Gastroesophageal sphincter (tissue), 4 donors: ENCODE measurements at regions not wholly inside any gene's neighbourhood (a gene's known extent, or its start where the extent isn't known, plus 50 kb on each side); places are given as distances from the start of the nearest gene placed in this dataset.

Source experiments
- ATAC-seq: fragments of 150-250 bp; one replicate; pipeline ENCODE4 v1.9.1; 2016; ENCODE audit warnings: mild to moderate bottlenecking, moderate library complexity
- H3K27ac ChIP-seq, 4 donors: fragments of 200-600 bp; sonication (generic) in 3 of 4; 1 replicate in 3 of 4; 2 replicates in 1 of 4; pipeline ENCODE4 v1.5.1; 2016 to 2019
- H3K27me3 ChIP-seq: fragments of 200-600 bp; sonication (generic); one replicate; pipeline ENCODE4 v1.5.1; 2019
- H3K36me3 ChIP-seq, 2 donors: fragments of 200-600 bp; sonication (generic); one replicate each; pipeline ENCODE4 v1.5.1; 2019; ENCODE audit warnings: control low read depth in 1 of 2
- H3K4me1 ChIP-seq, 3 donors: fragments of 200-600 bp; sonication (generic); 1 replicate in 2 of 3; 2 replicates in 1 of 3; pipeline ENCODE4 v1.5.1; 2016 to 2019; ENCODE audit warnings: control low read depth in 2 of 3
- H3K4me3 ChIP-seq, 2 donors: fragments of 200-600 bp; sonication (generic); one replicate each; pipeline ENCODE4 v1.5.1; 2019; ENCODE audit warnings: mild to moderate bottlenecking in 1 of 2, moderate library complexity in 1 of 2
- H3K9me3 ChIP-seq, 3 donors: fragments of 200-600 bp; sonication (generic); one replicate each; pipeline ENCODE4 v1.5.1; 2017 to 2019; ENCODE audit warnings: control low read depth in 2 of 3
- EP300 ChIP-seq: sonication (generic); formaldehyde crosslinking; IDR thresholded peaks from one replicate; pipeline ENCODE4 v1.6.1; 2017; ENCODE audit warnings: antibody characterized with exemption, mild to moderate bottlenecking
- POLR2A ChIP-seq, 2 donors: fragments of 450-650 bp; IDR thresholded peaks; one replicate each; pipeline ENCODE4 v1.6.1; 2017; ENCODE audit warnings: antibody characterized with exemption in 2 of 2, mild to moderate bottlenecking in 2 of 2, moderate library complexity in 1 of 2
- POLR2AphosphoS5 ChIP-seq: sonication (generic); formaldehyde crosslinking; IDR thresholded peaks from one replicate; pipeline ENCODE4 v1.6.1; 2017; ENCODE audit warnings: antibody characterized with exemption
- WGBS, 2 donors: methylation state at CpG; one replicate each; pipeline ENCODE4 v1.1.5; 2018; ENCODE audit warnings: low coverage in 1 of 2; 5-methylcytosine and 5-hydroxymethylcytosine counted together
- TF ChIP-seq, protein P1 (sequence below), 4 experiments: fragments of 200-600 bp in 2 of 4; fragments of 450-650 bp in 2 of 4; sonication (generic) in 1 of 4; IDR thresholded peaks; one replicate each; pipeline ENCODE4 v1.5.1; 2017 to 2019; ENCODE audit warnings: antibody characterized with exemption in 4 of 4, mild to moderate bottlenecking in 2 of 4, moderate library complexity in 2 of 4

DNA sequence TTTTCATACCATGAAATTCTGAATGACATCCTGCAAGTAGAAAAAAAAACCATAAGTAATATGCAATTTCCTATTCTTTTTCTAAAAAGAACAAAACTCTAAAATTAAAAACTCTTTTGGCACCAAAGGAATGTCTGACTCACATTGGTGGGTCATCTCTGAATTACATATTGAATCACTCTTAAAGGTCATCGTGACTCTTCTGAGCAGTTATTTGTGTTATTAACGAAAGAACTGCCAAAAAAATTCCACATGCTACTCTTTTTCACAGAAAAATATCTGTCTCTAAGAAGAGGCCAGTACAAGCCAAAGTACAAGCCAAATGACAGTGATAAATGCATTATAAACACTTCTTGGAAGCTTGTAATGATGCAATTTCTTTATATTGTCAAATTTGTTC, 282.2 kb downstream of the GUCY2F start:
- H3K36me3 ChIP-seq = no peaks in the 10 kb centered on the region
- H3K9me3 ChIP-seq = no peaks in the 10 kb centered on the region
- H3K27ac ChIP-seq = no peak overlapping the region
- no peak overlapping the region for H3K4me3 ChIP-seq
- ATAC-seq = no peak
- no peaks in the 10 kb centered on the region for H3K27me3 ChIP-seq
- 6 to 42% methylated on average over 2 of the region's 2 CpGs for WGBS, 2 donors
- no peaks in the 10 kb centered on the region for H3K4me1 ChIP-seq
- TF ChIP-seq EP300 (no peak), POLR2AphosphoS5 (no peak), POLR2A (IDR thresholded peaks at IDR 0.05) (no peak)
- TF ChIP-seq, protein P1, sequence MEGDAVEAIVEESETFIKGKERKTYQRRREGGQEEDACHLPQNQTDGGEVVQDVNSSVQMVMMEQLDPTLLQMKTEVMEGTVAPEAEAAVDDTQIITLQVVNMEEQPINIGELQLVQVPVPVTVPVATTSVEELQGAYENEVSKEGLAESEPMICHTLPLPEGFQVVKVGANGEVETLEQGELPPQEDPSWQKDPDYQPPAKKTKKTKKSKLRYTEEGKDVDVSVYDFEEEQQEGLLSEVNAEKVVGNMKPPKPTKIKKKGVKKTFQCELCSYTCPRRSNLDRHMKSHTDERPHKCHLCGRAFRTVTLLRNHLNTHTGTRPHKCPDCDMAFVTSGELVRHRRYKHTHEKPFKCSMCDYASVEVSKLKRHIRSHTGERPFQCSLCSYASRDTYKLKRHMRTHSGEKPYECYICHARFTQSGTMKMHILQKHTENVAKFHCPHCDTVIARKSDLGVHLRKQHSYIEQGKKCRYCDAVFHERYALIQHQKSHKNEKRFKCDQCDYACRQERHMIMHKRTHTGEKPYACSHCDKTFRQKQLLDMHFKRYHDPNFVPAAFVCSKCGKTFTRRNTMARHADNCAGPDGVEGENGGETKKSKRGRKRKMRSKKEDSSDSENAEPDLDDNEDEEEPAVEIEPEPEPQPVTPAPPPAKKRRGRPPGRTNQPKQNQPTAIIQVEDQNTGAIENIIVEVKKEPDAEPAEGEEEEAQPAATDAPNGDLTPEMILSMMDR (IDR thresholded peaks at IDR 0.05) = no peak

DNA sequence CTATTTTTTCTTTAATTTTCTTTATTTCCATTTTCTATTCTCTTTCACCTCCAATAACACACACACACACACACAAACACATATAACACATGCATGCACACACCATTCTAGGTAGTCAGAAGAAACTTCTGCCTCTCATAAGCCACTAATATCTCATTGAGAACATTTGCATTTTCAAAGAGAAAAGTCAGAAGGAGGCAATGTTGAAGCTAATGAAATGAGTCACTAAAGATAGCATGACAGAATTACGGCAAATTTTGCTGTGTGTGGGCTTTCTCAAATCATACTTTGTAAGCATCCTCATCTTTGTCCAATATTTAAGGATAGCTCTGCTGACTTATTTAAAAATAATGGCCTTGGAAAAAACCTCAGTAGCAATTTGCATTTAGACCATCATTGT, 291.3 kb downstream of the GUCY2F start:
- Histone ChIP-seq H3K4me3 (no peak overlapping the region), H3K36me3 (no peaks in the 10 kb centered on the region), H3K4me1 (no peaks in the 10 kb centered on the region), H3K9me3 (no peaks in the 10 kb centered on the region), H3K27ac (no peak overlapping the region), H3K27me3 (no peaks in the 10 kb centered on the region)
- 88% methylated on average over 1 of the region's 1 CpG; no CpG with 5 or more reads in 1 of the 2 donors for WGBS, 2 donors
- no peak for ATAC-seq
- TF ChIP-seq POLR2AphosphoS5 = no peak
- TF ChIP-seq, protein P1 (IDR thresholded peaks at IDR 0.05) = no peak
- no peak for TF ChIP-seq EP300
- TF ChIP-seq POLR2A (IDR thresholded peaks at IDR 0.05) = no peak

DNA sequence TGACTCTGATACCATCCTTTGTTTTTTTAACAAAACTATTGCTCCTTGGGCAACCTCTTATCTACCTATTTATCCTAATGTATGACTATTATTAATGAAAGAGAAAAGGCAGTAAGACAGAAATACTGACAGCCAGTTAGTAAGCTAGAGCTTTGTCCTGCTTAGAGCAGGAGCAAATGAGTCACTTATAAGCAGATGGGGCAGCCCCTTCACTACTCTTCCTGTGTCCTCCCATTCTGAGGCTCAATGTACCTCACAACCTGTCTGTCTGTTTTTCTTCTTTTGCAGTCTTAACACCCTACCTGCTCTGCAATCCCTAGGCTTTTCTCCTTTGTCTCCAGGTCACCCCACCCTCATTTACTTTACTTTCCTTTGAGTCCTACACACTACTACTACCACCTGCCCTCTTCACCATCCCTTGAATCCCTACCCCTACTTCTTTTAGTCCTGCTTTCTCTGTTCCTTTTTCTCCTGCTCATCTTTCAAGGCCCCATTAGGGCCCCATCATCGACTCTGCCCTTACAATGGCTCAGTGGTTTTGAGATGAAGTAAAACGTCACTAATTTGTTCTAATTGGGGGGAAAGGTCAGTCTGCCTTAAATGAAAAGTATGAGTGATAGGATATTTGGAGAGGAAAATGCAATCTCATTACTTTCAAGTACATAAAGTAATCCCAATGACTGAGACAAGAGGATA, 294.3 kb downstream of the GUCY2F start:
- ATAC-seq = no peak
- Histone ChIP-seq H3K9me3 (no peaks in the 10 kb centered on the region), H3K4me1 (no peaks in the 10 kb centered on the region), H3K27me3 (no peaks in the 10 kb centered on the region), H3K27ac (no peak overlapping the region), H3K36me3 (no peaks in the 10 kb centered on the region), H3K4me3 (no peak overlapping the region)
- 0% methylated on average over 1 of the region's 2 CpGs; no CpG with 5 or more reads in 1 of the 2 donors for WGBS, 2 donors
- TF ChIP-seq POLR2A (IDR thresholded peaks at IDR 0.05) (no peak), POLR2AphosphoS5 (no peak), EP300 (no peak)
- TF ChIP-seq, protein P1 (IDR thresholded peaks at IDR 0.05) = no peak

DNA sequence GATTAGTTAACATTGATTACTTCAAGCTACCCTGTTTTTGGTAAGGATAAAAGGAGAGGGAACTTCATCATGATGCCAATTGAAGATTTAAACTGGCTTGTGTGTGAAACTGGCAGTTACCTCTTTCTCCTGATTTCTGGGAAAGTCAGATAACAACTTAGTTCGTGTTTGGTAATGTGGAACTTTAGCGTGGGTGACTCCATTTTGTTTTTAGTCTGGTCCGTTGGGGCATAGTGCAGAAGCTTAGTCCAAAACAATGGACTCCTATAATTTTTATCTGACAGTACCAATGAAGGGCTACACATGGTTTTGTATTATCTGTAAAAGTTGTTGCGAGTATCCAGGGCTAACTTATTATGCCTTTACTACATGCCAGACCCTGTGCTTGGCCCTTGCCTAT, 294.9 kb downstream of the GUCY2F start:
- 67 to 95% methylated on average over 1 to 2 of the region's 4 CpGs for WGBS, 2 donors
- H3K9me3 ChIP-seq = no peaks in the 10 kb centered on the region
- H3K27me3 ChIP-seq = no peaks in the 10 kb centered on the region
- H3K4me1 ChIP-seq = no peaks in the 10 kb centered on the region
- H3K36me3 ChIP-seq = no peaks in the 10 kb centered on the region
- no peak for ATAC-seq
- no peak overlapping the region for H3K4me3 ChIP-seq
- TF ChIP-seq EP300 (no peak), POLR2AphosphoS5 (no peak), POLR2A (IDR thresholded peaks at IDR 0.05) (no peak)
- TF ChIP-seq, protein P1 (IDR thresholded peaks at IDR 0.05) = no peak
- no peak overlapping the region for H3K27ac ChIP-seq

DNA sequence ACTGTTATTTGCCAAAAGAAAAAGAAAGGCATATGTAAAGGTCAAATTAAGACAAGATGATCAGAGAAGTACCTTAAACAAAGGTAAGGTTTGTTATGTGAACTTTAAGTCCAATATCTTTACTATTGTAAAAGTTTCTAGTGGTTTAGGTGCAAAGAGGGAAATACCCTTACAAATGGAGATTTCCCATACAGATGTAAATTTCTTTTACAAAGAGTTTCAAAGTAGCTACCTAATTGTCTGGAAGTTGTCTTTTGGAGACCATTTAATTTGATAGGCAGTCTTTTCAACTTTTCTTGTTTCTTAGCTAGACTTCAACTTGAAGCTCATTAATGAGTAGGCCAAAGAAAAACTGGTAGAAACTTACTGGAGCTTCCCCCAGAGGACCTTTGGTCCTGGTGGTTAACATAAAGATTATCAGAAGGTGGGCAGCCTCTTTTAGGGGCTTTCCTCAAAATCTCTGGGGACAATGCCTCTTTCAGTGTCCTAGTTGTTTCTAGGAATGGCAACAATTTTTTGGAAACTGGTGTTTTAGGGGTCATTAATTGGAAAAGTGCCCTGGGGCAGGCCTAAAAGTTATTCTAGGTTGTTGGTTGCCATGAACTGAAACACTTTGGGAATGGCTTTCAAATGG, 297.3 kb downstream of the GUCY2F start:
- no peak overlapping the region for H3K4me3 ChIP-seq

More for the DNA sequence above, 297.3 kb downstream of the GUCY2F start:
- ATAC-seq = no peak
- no peaks in the 10 kb centered on the region for H3K36me3 ChIP-seq
- no peak for TF ChIP-seq EP300
- TF ChIP-seq POLR2A (IDR thresholded peaks at IDR 0.05) = no peak
- TF ChIP-seq POLR2AphosphoS5 = no peak
- TF ChIP-seq, protein P1 (IDR thresholded peaks at IDR 0.05) = no peak
- no peaks in the 10 kb centered on the region for H3K4me1 ChIP-seq
- no peaks in the 10 kb centered on the region for H3K27me3 ChIP-seq
- no peak overlapping the region for H3K27ac ChIP-seq
- no peaks in the 10 kb centered on the region for H3K9me3 ChIP-seq
